SK-N-SH (cell line): ENCODE measurements at regions not wholly inside any gene's neighbourhood (a gene's known extent, or its start where the extent isn't known, plus 50 kb on each side); places are given as distances from the start of the nearest gene placed in this dataset.

Source experiments
- CTCF ChIA-PET: fragments of 300-600, 350-600 bp; formaldehyde crosslinking; extraction: SDS; loops from one replicate; lab custom pipeline; 2021; lab: Yijun Ruan, JAX
- POLR2A ChIA-PET: fragments of 350-600 bp; sonication (Branson Sonifier 250); formaldehyde crosslinking; extraction: SDS; loops from one replicate; lab custom pipeline; 2020; ENCODE audit warnings: antibody characterized with exemption, inconsistent platforms; lab: Yijun Ruan, JAX
- DNase-seq: peaks from one replicate; pipeline ENCODE4 v3.0.0; 2012
- H2AFZ ChIP-seq: fragments of 200-600 bp; sonication (generic); 2 replicates; pipeline ENCODE4 v1.8.1; 2016; ENCODE audit warnings: antibody characterized with exemption, mild to moderate bottlenecking, low read depth
- H3F3A ChIP-seq: fragments of 200-600 bp; sonication (generic); replicated peaks from 2 replicates; pipeline ENCODE3; 2016; ENCODE audit warnings: antibody characterized with exemption, mild to moderate bottlenecking; ENCODE audit not compliant: insufficient read depth
- H3K27ac ChIP-seq, 2 experiments: fragments of 200-500 bp in 1 of 2; fragments of 200-600 bp in 1 of 2; sonication (Bioruptor generic) in 1 of 2; sonication (generic), shearing (Covaris generic) in 1 of 2; 2 replicates each; pipeline versions ENCODE4 v1.5.1 to v1.6.1; 2014 to 2016; ENCODE audit warnings: low read depth in 2 of 2, inconsistent platforms in 1 of 2, low read length in 1 of 2, mild to moderate bottlenecking in 1 of 2, mixed read lengths in 1 of 2
- H3K27me3 ChIP-seq: fragments of 200-600 bp; sonication (generic), shearing (Covaris generic); 2 replicates; pipeline ENCODE4 v1.6.1; 2016; ENCODE audit warnings: mixed run types; ENCODE audit not compliant: insufficient read depth
- H3K36me3 ChIP-seq, 2 experiments: fragments of 200-500 bp in 1 of 2; fragments of 200-600 bp in 1 of 2; sonication (Bioruptor generic) in 1 of 2; sonication (generic) in 1 of 2; replicated peaks in 1 of 2; 2 replicates each; pipeline versions ENCODE3 to v1.5.1; 2014 to 2016; ENCODE audit warnings: low read length in 1 of 2, mild to moderate bottlenecking in 1 of 2; ENCODE audit not compliant: insufficient read depth in 2 of 2, control insufficient read depth in 1 of 2
- H3K4me1 ChIP-seq, 2 experiments: fragments of 200-500 bp in 1 of 2; fragments of 200-600 bp in 1 of 2; sonication (Bioruptor generic) in 1 of 2; sonication (generic), shearing (Covaris generic) in 1 of 2; 2 replicates each; pipeline versions ENCODE4 v1.5.1 to v1.6.1; 2014 to 2016; ENCODE audit warnings: low read depth in 1 of 2, low read length in 1 of 2, mixed run types in 1 of 2; ENCODE audit not compliant: insufficient read depth in 2 of 2, control insufficient read depth in 1 of 2
- H3K4me2 ChIP-seq: fragments of 200-600 bp; sonication (generic), shearing (Covaris generic); 2 replicates; pipeline ENCODE4 v1.6.1; 2017; ENCODE audit warnings: mixed run types
- H3K4me3 ChIP-seq, 2 experiments: fragments of 200-500 bp in 1 of 2; fragments of 200-600 bp in 1 of 2; sonication (Bioruptor generic) in 1 of 2; sonication (generic), shearing (Covaris generic) in 1 of 2; 2 replicates each; pipeline versions ENCODE4 v1.5.1 to v1.8.1; 2014 to 2016; ENCODE audit warnings: low read depth in 2 of 2, inconsistent platforms in 1 of 2, low read length in 1 of 2, mild to moderate bottlenecking in 1 of 2, mixed read lengths in 1 of 2, moderate library complexity in 1 of 2
- H3K79me2 ChIP-seq: fragments of 200-600 bp; sonication (generic); 2 replicates; pipeline ENCODE4 v1.8.1; 2017; ENCODE audit warnings: mild to moderate bottlenecking; ENCODE audit not compliant: insufficient read depth
- H3K9ac ChIP-seq: fragments of 200-600 bp; sonication (generic); 2 replicates; pipeline ENCODE4 v1.6.1; 2017; ENCODE audit warnings: mixed run types
- H3K9me2 ChIP-seq: fragments of 200-600 bp; sonication (generic); 2 replicates; pipeline ENCODE4 v1.6.1; 2017; ENCODE audit warnings: mixed run types
- H3K9me3 ChIP-seq: fragments of 200-600 bp; sonication (generic); 2 replicates; pipeline ENCODE4 v1.6.1; 2017; ENCODE audit warnings: mixed run types, mild to moderate bottlenecking, moderate library complexity
- H4K20me1 ChIP-seq: fragments of 200-600 bp; sonication (generic); 2 replicates; pipeline ENCODE4 v1.6.1; 2017; ENCODE audit warnings: mild to moderate bottlenecking, mixed run types; ENCODE audit not compliant: insufficient read depth
- CHD2 ChIP-seq: fragments of 150-350 bp; IDR thresholded peaks from 2 replicates; pipeline ENCODE4 v1.6.1; 2018; ENCODE audit warnings: low read length; ENCODE audit not compliant: partially characterized antibody
- ELF1 ChIP-seq: IDR thresholded peaks from 2 replicates; pipeline ENCODE4 v1.4.0; 2012
- EZH2phosphoT487 ChIP-seq: fragments of 200-600 bp; sonication (generic); IDR thresholded peaks from 2 replicates; pipeline ENCODE4 v1.6.1; 2017; ENCODE audit warnings: low read depth, mixed run types, mild to moderate bottlenecking, antibody characterized with exemption, moderate library complexity, borderline replicate concordance
- MEF2A ChIP-seq: IDR thresholded peaks from 2 replicates; pipeline ENCODE4 v1.4.0; 2012; ENCODE audit warnings: low read depth, borderline replicate concordance
- MXI1 ChIP-seq: IDR thresholded peaks from 2 replicates; pipeline ENCODE4 v1.6.1; 2012; ENCODE audit warnings: mild to moderate bottlenecking, low read depth, low read length, improper control_type of control experiment
- NFIC ChIP-seq: IDR thresholded peaks from 2 replicates; pipeline ENCODE4 v1.4.0; 2012; ENCODE audit warnings: borderline replicate concordance
- RFX5 ChIP-seq: IDR thresholded peaks from 2 replicates; pipeline ENCODE4 v1.6.1; 2012; ENCODE audit warnings: mild to moderate bottlenecking, improper control_type of control experiment, low read length
- RXRA ChIP-seq: IDR thresholded peaks from 2 replicates; pipeline ENCODE4 v1.4.0; 2012; ENCODE audit warnings: low read depth, mild to moderate bottlenecking, borderline replicate concordance
- SIN3A ChIP-seq: IDR thresholded peaks from 2 replicates; pipeline ENCODE4 v1.6.1; 2012; ENCODE audit warnings: low read depth, mild to moderate bottlenecking, low read length, moderate library complexity, borderline replicate concordance
- SMC3 ChIP-seq: IDR thresholded peaks from 2 replicates; pipeline ENCODE4 v1.6.1; 2012; ENCODE audit warnings: low read depth, low read length, improper control_type of control experiment
- TAF1 ChIP-seq: IDR thresholded peaks from 2 replicates; pipeline ENCODE4 v1.6.1; 2012; ENCODE audit warnings: low read depth, mild to moderate bottlenecking, low read length, moderate library complexity, borderline replicate concordance
- TEAD4 ChIP-seq: IDR thresholded peaks from 2 replicates; pipeline ENCODE4 v1.4.0; 2012; ENCODE audit warnings: mild to moderate bottlenecking, borderline replicate concordance; ENCODE audit not compliant: insufficient read depth
- YY1 ChIP-seq: IDR thresholded peaks from 2 replicates; pipeline ENCODE4 v1.4.0; 2012; ENCODE audit warnings: low read depth, mild to moderate bottlenecking
- WGBS: methylation state at CpG from one replicate; pipeline ENCODE4 v1.1.6; 2017; ENCODE audit warnings: low lambda C conversion rate; 5-methylcytosine and 5-hydroxymethylcytosine counted together
- TF ChIP-seq, protein P1 (sequence below): IDR thresholded peaks from 2 replicates; pipeline ENCODE4 v1.4.0; 2012; ENCODE audit warnings: low read depth, borderline replicate concordance
- TF ChIP-seq, protein P2 (sequence below): IDR thresholded peaks from 2 replicates; pipeline ENCODE4 v1.6.1; 2012; ENCODE audit warnings: mild to moderate bottlenecking, low read depth, low read length, moderate library complexity
- TF ChIP-seq, protein P3 (sequence below): fragments of 200-600 bp; sonication (generic); IDR thresholded peaks from 2 replicates; pipeline ENCODE4 v1.6.1; 2017; ENCODE audit warnings: antibody characterized with exemption, mild to moderate bottlenecking, moderate library complexity
- TF ChIP-seq, protein P4 (sequence below): IDR thresholded peaks from 2 replicates; pipeline ENCODE4 v1.4.0; 2012; ENCODE audit warnings: low read depth
- TF ChIP-seq, protein P5 (sequence below): fragments of 150-350 bp; IDR thresholded peaks from 2 replicates; pipeline ENCODE4 v1.6.1; 2016; ENCODE audit warnings: mild to moderate bottlenecking, low read depth, low read length

DNA sequence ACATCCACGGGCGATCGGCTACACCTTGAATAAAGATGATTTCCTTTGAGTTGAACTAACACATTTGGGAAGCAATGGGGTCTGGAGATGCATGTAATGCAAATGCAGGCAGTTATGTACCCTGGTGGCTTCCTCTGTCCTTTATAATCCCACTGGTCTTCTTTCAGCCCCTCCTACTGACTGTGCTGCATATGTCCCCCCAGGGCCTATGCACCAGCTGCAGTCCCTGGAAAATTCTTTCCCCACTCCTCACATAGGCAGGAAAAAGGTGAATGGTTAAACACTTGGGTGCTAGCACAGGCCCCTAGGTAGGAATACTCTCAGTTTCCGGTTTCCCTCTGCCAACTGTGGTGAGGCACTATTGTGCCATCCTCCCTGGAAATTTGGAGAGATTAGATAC is 294.8 kb upstream of the SOX5 start:
- Histone ChIP-seq H4K20me1 (no peaks in the 10 kb centered on the region), H3K4me2 (no peak overlapping the region)
- TF ChIP-seq NFIC: no peak
- TF ChIP-seq SMC3: no peak
- TF ChIP-seq, protein P1, sequence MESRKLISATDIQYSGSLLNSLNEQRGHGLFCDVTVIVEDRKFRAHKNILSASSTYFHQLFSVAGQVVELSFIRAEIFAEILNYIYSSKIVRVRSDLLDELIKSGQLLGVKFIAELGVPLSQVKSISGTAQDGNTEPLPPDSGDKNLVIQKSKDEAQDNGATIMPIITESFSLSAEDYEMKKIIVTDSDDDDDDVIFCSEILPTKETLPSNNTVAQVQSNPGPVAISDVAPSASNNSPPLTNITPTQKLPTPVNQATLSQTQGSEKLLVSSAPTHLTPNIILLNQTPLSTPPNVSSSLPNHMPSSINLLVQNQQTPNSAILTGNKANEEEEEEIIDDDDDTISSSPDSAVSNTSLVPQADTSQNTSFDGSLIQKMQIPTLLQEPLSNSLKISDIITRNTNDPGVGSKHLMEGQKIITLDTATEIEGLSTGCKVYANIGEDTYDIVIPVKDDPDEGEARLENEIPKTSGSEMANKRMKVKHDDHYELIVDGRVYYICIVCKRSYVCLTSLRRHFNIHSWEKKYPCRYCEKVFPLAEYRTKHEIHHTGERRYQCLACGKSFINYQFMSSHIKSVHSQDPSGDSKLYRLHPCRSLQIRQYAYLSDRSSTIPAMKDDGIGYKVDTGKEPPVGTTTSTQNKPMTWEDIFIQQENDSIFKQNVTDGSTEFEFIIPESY: no peak
- TF ChIP-seq, protein P2, sequence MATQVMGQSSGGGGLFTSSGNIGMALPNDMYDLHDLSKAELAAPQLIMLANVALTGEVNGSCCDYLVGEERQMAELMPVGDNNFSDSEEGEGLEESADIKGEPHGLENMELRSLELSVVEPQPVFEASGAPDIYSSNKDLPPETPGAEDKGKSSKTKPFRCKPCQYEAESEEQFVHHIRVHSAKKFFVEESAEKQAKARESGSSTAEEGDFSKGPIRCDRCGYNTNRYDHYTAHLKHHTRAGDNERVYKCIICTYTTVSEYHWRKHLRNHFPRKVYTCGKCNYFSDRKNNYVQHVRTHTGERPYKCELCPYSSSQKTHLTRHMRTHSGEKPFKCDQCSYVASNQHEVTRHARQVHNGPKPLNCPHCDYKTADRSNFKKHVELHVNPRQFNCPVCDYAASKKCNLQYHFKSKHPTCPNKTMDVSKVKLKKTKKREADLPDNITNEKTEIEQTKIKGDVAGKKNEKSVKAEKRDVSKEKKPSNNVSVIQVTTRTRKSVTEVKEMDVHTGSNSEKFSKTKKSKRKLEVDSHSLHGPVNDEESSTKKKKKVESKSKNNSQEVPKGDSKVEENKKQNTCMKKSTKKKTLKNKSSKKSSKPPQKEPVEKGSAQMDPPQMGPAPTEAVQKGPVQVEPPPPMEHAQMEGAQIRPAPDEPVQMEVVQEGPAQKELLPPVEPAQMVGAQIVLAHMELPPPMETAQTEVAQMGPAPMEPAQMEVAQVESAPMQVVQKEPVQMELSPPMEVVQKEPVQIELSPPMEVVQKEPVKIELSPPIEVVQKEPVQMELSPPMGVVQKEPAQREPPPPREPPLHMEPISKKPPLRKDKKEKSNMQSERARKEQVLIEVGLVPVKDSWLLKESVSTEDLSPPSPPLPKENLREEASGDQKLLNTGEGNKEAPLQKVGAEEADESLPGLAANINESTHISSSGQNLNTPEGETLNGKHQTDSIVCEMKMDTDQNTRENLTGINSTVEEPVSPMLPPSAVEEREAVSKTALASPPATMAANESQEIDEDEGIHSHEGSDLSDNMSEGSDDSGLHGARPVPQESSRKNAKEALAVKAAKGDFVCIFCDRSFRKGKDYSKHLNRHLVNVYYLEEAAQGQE: no peak
- no peak for TF ChIP-seq MEF2A
- no peak for TF ChIP-seq TAF1
- TF ChIP-seq SIN3A: no peak
- TF ChIP-seq, protein P3, sequence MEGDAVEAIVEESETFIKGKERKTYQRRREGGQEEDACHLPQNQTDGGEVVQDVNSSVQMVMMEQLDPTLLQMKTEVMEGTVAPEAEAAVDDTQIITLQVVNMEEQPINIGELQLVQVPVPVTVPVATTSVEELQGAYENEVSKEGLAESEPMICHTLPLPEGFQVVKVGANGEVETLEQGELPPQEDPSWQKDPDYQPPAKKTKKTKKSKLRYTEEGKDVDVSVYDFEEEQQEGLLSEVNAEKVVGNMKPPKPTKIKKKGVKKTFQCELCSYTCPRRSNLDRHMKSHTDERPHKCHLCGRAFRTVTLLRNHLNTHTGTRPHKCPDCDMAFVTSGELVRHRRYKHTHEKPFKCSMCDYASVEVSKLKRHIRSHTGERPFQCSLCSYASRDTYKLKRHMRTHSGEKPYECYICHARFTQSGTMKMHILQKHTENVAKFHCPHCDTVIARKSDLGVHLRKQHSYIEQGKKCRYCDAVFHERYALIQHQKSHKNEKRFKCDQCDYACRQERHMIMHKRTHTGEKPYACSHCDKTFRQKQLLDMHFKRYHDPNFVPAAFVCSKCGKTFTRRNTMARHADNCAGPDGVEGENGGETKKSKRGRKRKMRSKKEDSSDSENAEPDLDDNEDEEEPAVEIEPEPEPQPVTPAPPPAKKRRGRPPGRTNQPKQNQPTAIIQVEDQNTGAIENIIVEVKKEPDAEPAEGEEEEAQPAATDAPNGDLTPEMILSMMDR: no peak
- TF ChIP-seq, protein P4, sequence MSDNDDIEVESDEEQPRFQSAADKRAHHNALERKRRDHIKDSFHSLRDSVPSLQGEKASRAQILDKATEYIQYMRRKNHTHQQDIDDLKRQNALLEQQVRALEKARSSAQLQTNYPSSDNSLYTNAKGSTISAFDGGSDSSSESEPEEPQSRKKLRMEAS: no peak
- TF ChIP-seq YY1: no peak
- no peak for TF ChIP-seq EZH2phosphoT487
- no peak for TF ChIP-seq RXRA
- TF ChIP-seq ELF1: no peak
- no peak for TF ChIP-seq MXI1
- TF ChIP-seq CHD2: no peak
- TF ChIP-seq, protein P5, sequence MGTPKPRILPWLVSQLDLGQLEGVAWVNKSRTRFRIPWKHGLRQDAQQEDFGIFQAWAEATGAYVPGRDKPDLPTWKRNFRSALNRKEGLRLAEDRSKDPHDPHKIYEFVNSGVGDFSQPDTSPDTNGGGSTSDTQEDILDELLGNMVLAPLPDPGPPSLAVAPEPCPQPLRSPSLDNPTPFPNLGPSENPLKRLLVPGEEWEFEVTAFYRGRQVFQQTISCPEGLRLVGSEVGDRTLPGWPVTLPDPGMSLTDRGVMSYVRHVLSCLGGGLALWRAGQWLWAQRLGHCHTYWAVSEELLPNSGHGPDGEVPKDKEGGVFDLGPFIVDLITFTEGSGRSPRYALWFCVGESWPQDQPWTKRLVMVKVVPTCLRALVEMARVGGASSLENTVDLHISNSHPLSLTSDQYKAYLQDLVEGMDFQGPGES: no peak
- TF ChIP-seq TEAD4: no peak
- no peak for TF ChIP-seq RFX5
- TF ChIP-seq, all 33 proteins: peak for 0
- DNase-seq: no peak
- Histone ChIP-seq H3F3A (no peaks in the 10 kb centered on the region), H3K36me3 (no peaks in the 10 kb centered on the region), H2AFZ (no peak overlapping the region), H3K9me3 (no peaks in the 10 kb centered on the region), H3K4me3 (no peak overlapping the region), H3K27ac (no peak overlapping the region), H3K9ac (no peak overlapping the region), H3K4me1 (no peaks in the 10 kb centered on the region; a peak in 1 of 4 replicates), H3K27me3 (no peaks in the 10 kb centered on the region), H3K79me2 (no peaks in the 10 kb centered on the region), H3K9me2 (no peaks in the 10 kb centered on the region)
- ChIA-PET CTCF (no interaction called here), POLR2A (no interaction called here)
- 74% methylated on average over 4 of the region's 4 CpGs for WGBS
